Retina (tissue), 1 donor: ENCODE measurements at regions not wholly inside any gene's neighbourhood (a gene's known extent, or its start where the extent isn't known, plus 50 kb on each side); places are given as distances from the start of the nearest gene placed in this dataset.
"Not testable (repeated sequence)": the region's sequence is repeated elsewhere in the genome, so short reads cannot be mapped to it uniquely, and the experiment has no call there.

Experiments used
- DNase-seq: peaks from one replicate; pipeline ENCODE4 v3.0.0-alpha.2; 2016

DNA sequence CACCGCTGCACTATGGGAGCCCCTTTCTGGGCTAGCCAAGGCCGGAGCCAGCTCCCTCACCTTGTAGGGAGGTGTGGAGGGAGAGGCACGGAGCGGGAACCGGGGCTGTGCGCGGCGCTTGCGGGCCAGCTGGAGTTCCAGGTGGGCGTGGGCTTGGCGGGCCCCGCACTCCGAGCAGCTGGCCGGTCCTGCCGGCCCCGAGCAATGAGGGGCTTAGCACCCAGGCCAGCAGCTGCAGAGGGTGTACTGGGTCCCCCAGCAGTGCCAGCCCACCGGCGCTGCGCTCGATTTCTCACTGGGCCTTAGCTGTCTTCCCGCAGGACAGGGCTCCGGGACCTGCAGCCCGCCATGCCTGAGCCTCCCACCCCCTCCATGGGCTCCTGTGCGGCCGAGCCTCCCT lies 53.3 kb upstream of the NID2 start:
- not testable (repeated sequence) for DNase-seq

DNA sequence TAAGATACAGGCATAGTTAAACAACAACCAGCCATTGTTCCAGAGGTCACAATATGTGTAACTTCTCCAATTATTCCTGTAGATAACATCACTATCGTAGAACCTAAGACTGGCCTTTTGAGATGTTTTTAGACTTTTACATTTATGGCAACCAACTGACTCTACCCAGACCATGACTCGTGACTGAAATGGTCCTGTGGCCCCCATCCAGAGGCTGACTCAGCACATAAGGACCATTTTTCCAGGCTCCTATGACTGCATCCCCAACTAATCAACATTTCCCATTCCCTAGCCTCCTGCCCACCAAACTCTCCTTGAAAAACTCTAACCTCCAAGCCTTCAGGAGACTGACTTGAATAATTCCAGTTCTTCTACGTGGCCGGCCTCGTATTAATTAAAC lies 52.6 kb upstream of the NID2 start:
- DNase-seq: no peak

DNA sequence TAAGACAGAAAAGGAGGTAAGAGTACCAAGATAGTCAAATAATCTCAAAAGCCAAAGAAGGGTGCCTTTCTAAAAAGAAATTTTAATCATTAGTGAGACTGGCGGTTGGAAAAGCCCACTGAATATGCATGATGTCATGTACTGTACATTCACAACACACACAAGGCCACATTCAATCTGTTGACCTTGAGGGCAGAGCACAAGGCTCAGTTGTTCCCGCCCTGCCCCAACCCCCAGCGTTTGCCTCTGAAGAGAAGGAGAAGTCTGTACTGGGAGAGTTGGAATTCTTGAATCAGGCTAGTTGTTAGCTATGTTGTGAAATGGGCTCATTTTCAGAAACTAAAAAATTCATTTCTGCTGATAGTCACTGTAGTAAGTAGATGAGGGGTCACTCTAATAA lies 50.2 kb upstream of the NID2 start:
- DNase-seq: no peak
